G401.6 (cell line): ENCODE measurements at regions not wholly inside any gene's neighbourhood (a gene's known extent, or its start where the extent isn't known, plus 50 kb on each side); places are given as distances from the start of the nearest gene placed in this dataset.
"Not testable (repeated sequence)": the region's sequence is repeated elsewhere in the genome, so short reads cannot be mapped to it uniquely, and the experiment has no call there.

ENCODE experiments used
- FAIRE-seq: peaks from 2 replicates; lab custom pipeline; 2012; peaks lifted over from hg19 to GRCh38; lab: Jason Lieb, UNC

DNA sequence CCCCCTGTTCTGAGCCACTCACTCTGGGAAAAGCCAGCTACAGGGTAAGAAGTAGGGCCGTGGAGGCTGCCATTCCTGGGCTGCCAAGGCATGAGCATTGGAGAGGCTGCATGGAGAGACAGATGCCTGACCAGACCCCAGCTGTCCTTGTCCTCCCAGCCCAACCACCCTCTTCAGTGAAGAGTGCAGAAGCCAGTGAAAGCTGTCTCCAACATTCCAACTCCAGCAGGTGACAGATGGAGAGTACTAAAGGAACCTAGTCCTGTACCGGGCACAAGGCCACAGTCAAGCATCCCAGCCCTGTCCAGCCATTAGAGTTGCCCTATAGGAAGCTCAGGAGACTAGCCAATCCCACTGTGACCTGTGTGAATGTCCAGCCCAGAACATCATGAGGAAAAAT lies 165.1 kb downstream of the DIRAS2 start:
- no peak for FAIRE-seq

DNA sequence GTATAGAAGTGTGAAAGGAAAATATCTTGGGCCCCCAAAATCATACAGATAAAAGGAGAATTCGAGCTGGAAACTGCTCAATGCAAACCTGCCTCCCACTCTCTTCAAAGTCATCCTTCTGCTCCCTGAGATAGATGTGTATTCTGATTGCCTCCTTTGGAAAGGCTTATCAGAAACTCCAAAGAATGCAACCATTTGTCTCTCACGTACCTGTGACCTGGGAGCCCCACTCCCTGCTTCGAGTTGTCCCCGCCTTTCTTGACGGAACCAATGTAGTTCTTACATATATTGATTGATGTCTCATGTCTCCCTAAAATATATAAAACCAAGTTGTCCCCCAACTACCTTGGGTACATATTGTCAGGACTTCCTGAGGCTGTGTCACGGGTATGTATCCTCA lies 163.8 kb downstream of the DIRAS2 start:
- no peak for FAIRE-seq

DNA sequence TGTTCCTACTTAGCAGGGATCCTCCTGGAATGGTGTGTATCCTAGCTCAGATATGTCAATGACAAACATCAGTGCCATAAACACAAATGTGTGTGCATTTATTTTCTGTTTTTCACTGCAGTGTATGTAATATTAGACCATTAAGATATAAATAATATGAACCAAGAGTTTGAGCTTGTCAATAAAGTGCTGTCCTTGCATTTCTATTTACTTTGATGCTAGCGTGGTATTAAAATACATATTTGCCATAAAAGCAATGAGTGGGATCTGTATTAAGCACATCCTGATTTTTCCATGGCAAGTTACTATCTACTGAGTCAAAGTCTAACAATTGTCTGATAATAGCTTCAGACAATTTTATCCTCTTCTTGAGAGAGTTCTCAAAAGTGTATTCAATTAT lies 157.6 kb downstream of the DIRAS2 start:
- FAIRE-seq: no peak

DNA sequence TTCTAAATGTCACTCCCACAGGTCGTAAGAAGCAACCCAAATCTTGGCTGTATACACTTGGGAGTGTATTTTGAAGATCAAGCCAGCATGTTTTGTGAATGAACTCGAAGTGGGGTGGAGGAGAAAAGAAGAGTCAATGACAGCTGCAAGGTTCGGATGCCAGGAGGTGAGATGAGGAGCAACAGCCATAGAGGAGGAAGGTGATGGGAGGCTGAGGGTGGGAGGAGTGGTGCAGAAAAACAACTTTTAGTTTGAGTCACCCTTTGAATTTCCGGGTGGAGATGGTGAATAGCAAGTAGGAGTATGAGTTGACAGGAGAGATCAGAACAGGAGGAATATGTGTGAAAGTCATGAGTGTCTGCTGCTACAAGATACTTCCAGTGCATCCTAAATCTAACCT lies 153.6 kb downstream of the DIRAS2 start:
- FAIRE-seq: no peak

DNA sequence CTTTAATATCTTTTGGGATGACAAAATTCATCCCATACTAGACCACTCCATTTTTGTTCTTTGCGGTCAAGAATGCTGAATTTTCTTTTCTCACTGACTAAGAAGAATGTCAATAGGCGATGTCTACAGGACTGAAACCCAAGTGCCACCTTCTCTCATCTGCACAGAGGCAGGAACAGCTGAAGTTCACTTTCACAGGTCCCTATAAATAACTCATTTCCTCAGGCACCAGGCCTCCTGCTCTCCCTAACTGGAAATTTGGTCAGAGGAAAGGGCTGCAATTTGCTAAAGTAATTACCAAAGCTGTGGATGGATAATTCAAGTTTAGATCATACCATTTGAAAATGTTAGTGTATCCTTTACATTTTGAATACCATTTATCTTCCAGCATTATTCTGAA lies 142.9 kb downstream of the DIRAS2 start:
- no peak for FAIRE-seq

DNA sequence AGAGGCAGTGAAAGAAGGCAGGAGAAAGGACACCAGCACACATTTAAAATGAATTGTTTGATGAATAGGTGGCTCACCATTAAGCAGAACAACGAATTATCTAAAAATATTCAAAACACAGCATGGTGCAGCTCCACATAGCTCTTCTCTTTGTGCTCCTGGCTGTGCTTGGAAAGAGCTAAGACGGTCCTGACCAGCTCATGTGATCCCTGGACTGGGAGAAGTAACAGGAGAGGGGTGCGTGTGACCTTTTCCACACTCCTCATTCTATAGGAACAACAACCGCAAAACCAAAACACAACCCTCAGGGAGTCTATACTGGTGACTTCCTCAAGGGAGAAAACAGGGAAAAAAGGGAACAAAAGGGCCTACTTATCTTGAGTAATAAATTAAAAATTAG lies 140.5 kb downstream of the DIRAS2 start:
- FAIRE-seq: no peak

DNA sequence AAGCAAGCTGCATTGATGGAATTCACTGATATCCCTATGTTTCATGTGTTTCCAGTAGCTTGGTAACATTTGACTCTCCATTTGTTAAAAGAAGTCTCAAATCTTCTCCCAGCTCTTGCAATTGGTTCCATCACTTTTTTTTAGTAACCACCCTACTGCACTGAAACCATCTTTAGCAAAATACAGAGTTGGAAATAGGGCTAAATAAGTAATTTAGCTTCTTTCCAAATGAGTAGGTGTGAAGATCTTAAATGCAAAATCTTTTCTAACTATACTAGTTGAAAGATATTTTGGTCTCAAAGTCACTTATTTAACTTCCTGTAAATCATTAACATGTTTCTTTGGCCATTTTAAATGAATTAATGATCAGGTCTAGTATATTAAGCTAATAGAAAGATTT lies 138.1 kb downstream of the DIRAS2 start:
- FAIRE-seq: no peak

DNA sequence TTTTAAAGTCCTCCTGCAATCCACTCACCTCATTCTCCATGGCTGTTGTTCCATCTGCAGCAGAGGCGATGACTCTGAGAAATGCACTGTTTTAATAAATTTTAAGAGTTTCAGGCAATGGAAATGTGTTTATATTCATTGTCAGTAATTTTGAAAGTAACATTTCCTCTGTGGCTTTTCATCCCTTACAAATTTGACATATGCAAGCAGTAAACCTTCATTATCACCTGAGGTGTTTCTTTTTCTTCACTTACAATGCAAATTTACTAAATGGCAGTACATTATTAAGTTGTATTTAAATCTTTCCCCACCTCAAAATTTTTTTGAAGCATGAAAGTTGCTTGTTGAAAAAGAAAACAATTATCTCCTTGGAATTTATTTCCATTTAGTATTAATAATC lies 136.9 kb downstream of the DIRAS2 start:
- no peak for FAIRE-seq

DNA sequence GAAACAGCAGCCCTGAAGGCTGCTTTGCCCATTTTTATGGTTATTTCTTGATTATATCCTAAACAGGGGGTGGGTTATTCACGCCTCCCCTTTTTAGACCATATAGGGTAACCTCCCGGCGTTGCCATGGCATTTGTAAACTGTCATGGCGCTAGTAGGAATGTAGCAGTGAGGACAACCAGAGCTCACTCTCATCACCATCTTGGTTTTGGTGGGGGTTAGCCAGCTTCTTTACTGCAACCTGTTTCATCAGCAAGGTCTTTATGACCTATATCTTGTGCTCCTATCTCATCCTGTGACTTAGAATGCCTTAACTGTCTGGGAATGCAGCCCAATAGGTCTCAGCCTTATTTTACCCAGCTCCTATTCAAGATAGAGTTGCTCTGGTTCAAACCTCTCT lies 136.2 kb downstream of the DIRAS2 start:
- FAIRE-seq: not testable (repeated sequence)

DNA sequence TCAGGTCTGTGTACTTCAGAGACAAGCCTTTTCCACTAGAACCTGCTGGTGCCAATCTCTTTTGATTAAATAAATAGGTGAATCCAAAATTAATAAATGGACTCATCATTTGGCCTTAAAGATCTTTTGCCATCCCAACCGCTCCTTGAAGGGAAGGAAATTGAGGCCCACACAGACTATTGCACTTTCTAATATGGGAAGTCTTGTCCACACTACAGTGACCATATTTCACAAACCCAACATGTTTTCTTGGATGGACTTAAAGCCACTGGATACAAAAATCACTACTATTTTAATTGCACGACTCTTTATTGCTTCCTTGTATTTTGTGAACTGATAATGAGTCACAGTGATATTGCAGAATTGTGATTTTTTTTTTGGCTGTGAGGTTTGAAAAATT lies 135.0 kb downstream of the DIRAS2 start:
- no peak for FAIRE-seq

DNA sequence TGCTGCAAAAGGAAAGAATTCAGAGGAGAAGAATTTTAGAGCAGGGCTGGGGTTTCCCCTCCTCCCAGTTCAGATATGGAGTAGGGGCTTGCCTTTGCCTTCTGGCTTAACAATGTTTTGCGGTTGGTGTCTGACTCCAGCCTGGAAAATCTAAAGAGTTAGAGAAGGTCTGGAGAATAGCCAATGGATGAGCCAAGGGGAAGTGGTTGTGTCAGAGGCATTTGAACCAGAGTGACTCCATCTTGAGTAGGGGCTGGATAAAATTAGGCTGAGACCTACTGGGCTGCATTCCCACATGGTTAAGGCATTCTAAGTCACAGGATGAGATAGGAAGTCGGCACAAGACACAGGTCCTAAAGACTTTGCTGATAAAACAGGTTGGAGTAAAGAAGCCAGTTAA lies 133.7 kb downstream of the DIRAS2 start:
- FAIRE-seq: no peak

DNA sequence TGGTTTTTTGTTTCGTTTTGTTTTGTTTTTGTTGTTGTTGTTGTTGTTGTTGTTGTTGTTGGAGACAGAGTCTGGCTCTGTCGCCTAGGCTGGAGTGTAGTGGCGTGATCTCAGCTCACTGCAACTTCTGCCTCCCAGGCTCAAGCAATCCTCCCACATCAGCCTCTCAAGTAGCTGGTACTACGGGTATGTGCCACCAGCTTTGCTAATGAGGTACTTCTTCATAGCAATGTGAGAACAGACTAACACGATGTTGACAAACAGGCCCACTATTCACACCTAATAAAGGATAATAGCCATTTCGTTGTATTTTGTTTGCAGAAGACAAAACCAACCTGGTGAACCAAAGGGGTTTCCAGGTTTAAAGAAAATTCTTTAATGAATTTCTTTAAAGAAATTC lies 130.9 kb downstream of the DIRAS2 start:
- FAIRE-seq: no peak

DNA sequence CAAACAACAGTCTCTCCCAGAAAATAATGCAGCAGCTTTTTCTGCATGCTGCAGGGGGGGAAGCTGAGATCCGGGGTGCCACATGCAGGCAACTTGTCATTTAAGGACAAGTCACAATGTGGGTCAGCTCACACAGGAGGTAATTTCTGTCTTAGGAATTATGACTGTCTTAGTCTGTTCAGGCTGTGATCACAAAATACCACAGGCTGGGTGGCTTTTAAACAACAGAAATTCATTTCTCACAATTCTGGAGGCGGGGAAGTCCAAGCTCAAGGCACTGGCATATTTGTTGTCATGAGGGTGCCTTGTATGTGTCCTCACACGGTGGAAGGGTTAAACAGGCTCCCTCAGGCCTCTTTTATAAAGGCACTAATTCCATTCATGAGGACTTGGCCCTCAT lies 127.7 kb downstream of the DIRAS2 start:
- FAIRE-seq: no peak

DNA sequence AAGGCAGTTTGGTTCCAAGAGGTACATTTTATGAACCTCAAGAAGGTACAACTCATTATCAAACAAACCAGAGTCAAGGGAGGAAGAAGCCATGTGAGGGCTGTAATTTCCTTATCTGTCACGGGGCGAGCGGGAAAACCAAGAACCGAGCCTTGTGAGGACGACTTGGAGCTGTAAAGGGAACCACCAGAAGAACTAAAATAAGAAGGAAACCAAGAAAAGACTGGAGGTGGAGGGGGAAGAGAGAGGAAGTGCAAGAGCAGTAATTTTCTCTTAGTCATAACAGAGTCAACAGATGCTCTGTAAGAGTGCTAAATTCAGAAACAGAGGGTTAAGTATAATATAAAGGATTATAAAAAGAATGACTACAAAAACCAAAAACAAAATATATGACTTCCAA lies 127.1 kb downstream of the DIRAS2 start:
- no peak for FAIRE-seq

DNA sequence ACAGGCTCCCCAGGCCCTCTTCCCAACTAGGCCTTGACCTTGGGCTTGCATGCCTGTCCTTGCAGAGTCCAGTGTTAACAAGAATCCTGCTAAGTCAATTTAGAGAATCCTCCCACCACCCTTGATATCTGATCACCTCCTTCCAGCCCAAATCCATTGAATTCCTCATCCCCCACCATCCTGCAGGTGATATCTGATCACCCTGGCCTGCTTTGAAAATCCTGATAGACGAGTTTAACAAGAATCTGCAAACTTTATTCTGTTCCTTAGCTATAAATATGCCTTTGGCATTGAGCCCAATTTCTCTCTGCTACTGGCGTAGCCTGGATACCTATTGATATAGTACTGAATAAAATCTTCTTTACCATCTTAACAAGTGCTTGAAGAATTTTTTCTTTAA lies 125.5 kb downstream of the DIRAS2 start:
- FAIRE-seq: no peak

DNA sequence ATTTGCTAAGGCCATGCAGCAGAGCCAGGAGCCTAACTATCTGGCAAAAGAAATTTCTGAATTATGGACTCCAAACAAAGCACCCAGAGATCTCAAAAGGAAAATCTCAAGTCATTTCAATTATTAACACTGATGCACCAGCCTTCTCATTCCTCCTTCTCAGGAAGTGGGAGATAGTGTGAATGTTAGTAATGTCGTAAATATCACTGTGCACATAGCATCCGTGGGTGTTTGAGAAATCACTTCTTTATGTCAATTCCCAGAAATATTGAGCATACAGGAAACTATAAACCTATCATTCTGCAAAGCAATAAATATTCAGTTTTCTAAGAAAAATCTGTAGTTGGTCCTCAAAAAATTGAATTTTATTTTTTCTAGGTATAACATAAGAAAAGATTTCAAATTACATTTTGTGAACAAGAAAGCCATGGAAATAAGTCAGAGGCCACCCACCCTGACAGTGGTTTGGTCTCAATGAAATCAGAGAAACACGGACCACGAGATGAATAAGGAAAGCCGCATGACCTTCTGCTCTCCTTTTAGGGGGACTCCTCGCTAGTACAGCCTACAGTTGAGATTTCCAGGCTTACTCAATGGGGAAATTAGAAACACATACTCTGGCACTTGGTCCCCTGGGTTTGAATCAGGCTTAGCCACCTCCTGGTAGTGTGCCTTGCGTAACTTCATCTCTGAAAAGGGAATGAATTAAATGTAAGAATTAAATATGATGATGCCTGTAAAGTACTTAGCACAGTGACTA lies 120.6 kb downstream of the DIRAS2 start:
- no peak for FAIRE-seq

DNA sequence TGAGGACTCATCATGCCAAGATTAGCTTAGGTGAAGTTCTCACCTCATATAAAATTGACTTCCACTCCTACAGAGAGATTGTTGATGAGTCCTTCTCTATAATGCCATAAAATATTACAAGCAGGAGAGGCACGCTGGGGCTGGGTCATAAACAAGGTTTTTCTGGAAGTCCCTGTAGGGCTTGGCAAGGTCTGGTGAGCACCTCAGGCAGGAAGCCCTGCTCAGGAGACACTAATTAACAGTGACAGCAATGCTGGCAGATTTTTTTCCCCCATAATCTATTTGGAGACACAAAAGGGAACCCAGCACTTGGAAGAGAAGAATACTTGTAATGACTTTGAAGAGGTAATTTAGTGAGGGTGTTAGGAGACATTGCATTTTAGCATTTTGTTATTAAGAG lies 118.7 kb downstream of the DIRAS2 start:
- FAIRE-seq: no peak

DNA sequence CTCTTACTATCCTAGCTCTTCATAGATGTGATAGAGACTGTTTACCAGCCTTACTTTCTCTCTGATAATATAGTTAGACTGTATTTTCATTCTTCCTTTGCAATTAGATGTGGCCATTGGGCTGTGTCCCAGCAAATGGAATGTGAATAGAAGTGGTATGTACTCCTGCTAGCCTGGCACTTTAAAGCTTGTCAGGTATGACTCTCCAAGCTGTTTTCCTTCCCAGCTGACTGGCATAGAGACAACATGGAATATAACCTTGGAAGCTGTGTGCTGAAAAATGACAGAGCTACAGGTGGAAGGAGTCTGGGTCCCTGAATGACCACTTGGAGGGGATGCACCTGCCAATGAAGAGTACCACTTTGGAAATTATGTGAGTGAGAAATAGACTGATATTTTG lies 116.2 kb downstream of the DIRAS2 start:
- FAIRE-seq: no peak

DNA sequence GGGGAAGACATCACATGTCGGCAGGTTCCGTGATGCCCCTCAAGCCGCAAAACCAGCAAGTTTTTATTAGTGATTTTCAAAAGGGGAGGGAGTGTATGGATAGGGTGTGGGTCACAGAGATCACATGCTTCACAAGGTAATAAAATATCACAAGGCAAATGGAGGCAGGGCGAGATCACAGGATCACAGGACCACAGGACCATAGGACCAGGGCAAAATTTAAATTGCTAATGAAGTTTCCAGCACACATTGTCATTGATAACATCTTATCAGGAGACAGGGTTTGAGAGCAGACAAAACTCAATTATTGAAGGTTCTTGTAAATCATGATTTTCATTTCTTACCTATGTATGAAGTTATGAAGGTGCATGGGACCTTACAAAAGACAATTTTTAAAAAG lies 106.5 kb downstream of the DIRAS2 start:
- not testable (repeated sequence) for FAIRE-seq

DNA sequence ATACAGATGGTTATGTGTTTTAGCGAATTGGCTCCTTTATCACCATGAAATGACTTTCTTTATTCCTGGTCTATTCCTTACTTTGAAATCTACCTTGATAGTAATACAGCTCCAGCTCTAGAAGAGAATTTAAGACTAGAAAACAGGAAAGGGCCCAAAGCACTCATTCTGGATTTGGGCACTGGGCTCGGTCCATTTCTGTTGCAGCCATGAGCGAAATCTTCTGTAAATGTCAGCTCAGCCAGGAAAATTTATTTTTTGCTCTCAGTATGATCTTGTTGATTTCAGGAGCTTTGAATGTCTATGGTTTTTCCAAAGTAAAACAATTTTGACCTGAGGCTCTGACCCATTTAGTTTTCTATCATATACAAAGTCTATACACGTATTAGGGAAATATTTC lies 104.1 kb downstream of the DIRAS2 start:
- FAIRE-seq: no peak

DNA sequence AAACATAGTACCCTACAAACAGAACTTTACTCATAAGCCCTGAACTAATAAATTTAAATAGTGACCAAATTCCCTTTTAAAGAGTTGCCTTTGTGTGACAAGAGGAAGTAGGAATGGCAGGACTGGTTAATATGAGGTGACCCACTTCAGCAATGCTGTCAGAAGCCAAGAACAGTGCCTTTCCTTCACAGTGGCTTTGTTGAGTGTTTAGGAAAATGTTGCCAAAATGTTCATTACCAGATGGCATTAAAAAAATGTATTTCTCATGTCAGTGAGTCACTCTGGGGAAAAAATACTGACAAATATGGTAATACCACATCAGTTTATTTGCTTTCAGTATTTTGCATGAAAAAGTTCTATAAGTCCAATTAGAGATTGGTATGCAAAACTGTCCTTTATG lies 103.3 kb downstream of the DIRAS2 start:
- no peak for FAIRE-seq

DNA sequence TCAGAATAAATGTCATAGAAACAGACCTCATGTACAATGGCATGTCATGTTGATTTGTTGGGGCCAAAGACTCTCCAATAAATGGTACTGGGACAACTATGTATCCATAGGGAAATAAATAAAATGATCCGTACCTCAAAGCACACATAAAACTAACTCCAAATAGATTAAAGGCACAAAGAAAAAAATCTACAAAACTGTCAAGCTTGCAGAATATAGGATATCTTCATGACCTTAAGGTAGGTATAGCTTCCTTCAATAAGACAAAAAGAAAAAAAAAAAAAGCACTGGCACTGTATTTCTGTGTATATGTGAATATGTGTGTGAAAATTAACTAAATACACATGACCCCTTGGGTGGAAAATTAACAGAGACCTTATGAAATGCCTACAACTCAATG lies 101.9 kb downstream of the DIRAS2 start:
- no peak for FAIRE-seq

DNA sequence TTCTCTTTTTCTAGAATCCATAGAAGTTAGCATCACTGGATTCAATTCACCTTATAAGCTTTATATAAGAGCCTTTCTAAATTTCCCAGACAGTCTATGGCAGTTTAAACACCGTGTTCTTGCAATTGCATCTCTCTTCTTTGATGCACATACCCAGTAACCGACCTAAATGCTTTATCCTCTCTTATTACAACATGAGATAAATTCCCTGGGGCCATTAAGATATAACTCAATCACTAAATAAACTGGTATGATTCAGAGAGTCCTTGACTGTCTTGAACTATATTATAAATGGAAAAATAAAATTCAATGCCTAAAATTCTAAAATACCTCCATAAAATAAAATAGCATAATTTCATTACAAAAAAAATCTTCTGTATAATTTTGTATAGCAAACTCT lies 98.1 kb downstream of the DIRAS2 start:
- FAIRE-seq: no peak

DNA sequence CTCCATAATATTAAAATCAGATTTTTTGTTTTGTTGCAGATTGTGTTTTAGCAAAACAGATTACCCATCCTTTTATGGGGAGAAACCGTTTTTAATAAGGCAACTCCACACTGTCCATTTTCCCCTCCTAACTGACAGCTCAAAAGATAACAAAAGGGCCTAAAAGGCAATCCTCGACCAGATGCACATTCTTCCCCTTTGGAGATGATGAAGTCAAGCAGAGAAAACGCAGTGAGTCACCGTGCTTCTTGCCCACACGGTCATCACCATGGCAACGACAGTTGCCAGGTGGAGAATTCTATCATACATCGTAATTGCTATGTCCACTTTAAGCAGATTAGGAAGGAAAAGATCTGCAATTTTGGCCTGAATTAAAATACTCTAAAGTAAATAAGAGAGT lies 96.4 kb downstream of the DIRAS2 start:
- FAIRE-seq: no peak

DNA sequence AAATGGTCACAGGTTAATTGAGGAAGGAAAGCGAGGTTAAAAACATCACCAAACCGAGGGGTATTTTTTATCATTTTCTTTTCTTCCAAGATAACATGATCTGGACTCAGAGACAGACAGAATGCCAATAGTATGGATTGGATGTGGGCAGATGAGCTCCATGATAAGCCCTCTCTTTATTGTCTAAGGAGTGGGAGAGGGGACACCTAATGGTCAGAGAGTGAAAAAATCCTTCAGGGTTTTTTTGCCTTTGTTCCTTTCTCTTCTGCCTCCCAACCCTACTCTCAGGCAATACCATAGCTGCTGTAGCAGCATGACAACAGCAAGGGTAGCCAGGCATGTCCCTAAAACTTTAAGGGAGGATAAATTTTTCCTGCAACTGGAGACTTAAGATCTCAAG lies 94.7 kb downstream of the DIRAS2 start:
- FAIRE-seq: no peak
